Left lung (tissue), 4 donors: ENCODE measurements at regions not wholly inside any gene's neighbourhood (a gene's known extent, or its start where the extent isn't known, plus 50 kb on each side); places are given as distances from the start of the nearest gene placed in this dataset.

Experiments
- ATAC-seq: fragments of 200-7000 bp; cut with Tn5 transposase; one replicate; pipeline ENCODE4 v1.9.1; 2020; ENCODE audit warnings: moderate library complexity
- DNase-seq, 4 donors: peaks; one replicate each; pipeline ENCODE4 v3.0.0-alpha.2; 2013 to 2020
- H3K27ac ChIP-seq, 2 donors: fragments of 200-600 bp; sonication (generic) in 1 of 2; one replicate each; pipeline versions ENCODE4 v1.5.0 to v1.8.0; 2020 to 2021
- H3K27me3 ChIP-seq, 2 donors: fragments of 200-600 bp; sonication (generic) in 1 of 2; one replicate each; pipeline versions ENCODE4 v1.5.0 to v1.8.0; 2020 to 2021
- H3K36me3 ChIP-seq, 2 donors: fragments of 200-600 bp; sonication (generic) in 1 of 2; one replicate each; pipeline versions ENCODE4 v1.5.0 to v1.8.0; 2020 to 2021
- H3K4me1 ChIP-seq, 2 donors: fragments of 200-600 bp; one replicate each; pipeline ENCODE4 v1.8.0; 2021
- H3K4me3 ChIP-seq, 2 donors: fragments of 200-600 bp; sonication (generic) in 1 of 2; one replicate each; pipeline versions ENCODE4 v1.5.0 to v1.8.0; 2020 to 2021; ENCODE audit warnings: mild to moderate bottlenecking in 1 of 2
- H3K9me3 ChIP-seq, 2 donors: fragments of 200-600 bp; sonication (generic) in 1 of 2; one replicate each; pipeline versions ENCODE4 v1.5.0 to v1.8.0; 2020 to 2021
- intact Hi-C, 2 donors: fragments of 100-400 bp; cut with DNase I; formaldehyde crosslinking; loops; one replicate each; pipeline versions ENCODE4 v1.11.2 to v1.14.2; 2022
- TF ChIP-seq, protein P1 (sequence below), 2 donors: fragments of 200-600 bp; sonication (generic) in 1 of 2; IDR thresholded peaks; one replicate each; pipeline versions ENCODE4 v1.5.0 to v1.8.0; 2021; ENCODE audit warnings: antibody characterized with exemption in 2 of 2
- donor health status: DM: no; HTN: yes; CAD: no.
- donor health status: DM: no; HTN: no; CAD: no.

- intact Hi-C loops, result loop anchor here in 1 of 2 donors (5.0 kb wide), 1 partner anchor 50 kb away; no protein-coding TSS in a partner anchor
- peaks cover 4 to 41% of the 10 kb centered on the region in 2 donors for H3K4me1 ChIP-seq
- H3K27ac ChIP-seq, result peak overlapping the region; percentile 34 to 50
- DNase-seq, result peak in 2 of 4 donors; percentile 46 to 76
- H3K27me3 ChIP-seq, result no peaks in the 10 kb centered on the region
- TF ChIP-seq, protein P1, sequence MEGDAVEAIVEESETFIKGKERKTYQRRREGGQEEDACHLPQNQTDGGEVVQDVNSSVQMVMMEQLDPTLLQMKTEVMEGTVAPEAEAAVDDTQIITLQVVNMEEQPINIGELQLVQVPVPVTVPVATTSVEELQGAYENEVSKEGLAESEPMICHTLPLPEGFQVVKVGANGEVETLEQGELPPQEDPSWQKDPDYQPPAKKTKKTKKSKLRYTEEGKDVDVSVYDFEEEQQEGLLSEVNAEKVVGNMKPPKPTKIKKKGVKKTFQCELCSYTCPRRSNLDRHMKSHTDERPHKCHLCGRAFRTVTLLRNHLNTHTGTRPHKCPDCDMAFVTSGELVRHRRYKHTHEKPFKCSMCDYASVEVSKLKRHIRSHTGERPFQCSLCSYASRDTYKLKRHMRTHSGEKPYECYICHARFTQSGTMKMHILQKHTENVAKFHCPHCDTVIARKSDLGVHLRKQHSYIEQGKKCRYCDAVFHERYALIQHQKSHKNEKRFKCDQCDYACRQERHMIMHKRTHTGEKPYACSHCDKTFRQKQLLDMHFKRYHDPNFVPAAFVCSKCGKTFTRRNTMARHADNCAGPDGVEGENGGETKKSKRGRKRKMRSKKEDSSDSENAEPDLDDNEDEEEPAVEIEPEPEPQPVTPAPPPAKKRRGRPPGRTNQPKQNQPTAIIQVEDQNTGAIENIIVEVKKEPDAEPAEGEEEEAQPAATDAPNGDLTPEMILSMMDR (IDR thresholded peaks at IDR 0.05), result no peak
- ATAC-seq, result peak; percentile 42
- H3K4me3 ChIP-seq, result no peak overlapping the region
- no peaks in the 10 kb centered on the region for H3K36me3 ChIP-seq
- H3K9me3 ChIP-seq, result no peaks in the 10 kb centered on the region
These were observed 76.4 kb upstream of the SMIM36 start for GRCh38 chr17:55587608-55588139.

DNA sequence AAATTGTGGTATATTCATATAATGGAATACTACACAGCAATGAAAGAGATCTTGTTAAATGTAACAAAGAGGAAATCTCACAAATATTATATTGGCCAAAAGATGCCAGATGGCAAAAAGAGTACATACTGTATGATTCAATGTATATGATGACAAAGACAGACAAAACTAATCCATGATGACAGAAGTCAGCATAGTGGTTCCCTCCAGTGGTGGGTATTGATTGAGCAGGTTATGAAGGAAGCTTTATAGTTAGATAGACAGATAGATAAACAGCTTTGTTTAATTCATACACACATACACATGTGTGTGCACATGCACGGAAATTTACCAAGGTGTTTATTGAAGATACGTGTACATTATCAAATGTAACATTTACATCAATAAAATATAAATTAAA is 74.4 kb upstream of the SMIM36 start:
- no peak for ATAC-seq
- no peak for DNase-seq
- TF ChIP-seq, protein P1 (IDR thresholded peaks at IDR 0.05), result no peak
- Histone ChIP-seq H3K27me3 (no peaks in the 10 kb centered on the region), H3K27ac (no peak overlapping the region), H3K36me3 (no peaks in the 10 kb centered on the region), H3K4me3 (no peak overlapping the region), H3K4me1 (peaks cover 4 to 45% of the 10 kb centered on the region in 2 donors), H3K9me3 (no peaks in the 10 kb centered on the region)
- intact Hi-C loops, result loop anchor here in 1 of 2 donors (5.0 kb wide), 1 partner anchor 48 kb away; no protein-coding TSS in a partner anchor

DNA sequence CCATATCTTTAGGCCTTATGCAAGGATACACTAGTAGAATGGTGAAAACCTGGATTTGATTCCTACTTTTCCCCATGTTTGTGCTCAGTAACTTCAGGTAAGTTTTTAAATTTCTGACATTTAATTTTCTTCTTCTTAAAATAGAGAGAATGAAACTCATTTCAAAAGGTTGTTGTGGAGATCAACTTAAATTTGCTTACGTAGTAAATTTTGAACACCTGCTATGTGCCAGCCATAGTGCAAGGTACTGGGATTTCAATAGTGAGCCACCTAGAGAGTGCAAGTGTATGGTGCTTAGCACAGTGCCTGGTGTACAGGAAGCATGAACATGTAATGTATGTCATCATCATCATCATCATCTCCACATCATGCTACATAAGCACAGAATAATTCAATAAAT is 73.6 kb upstream of the SMIM36 start:
- intact Hi-C loops, result loop anchor here in 1 of 2 donors (5.0 kb wide), 1 partner anchor 48 kb away; no protein-coding TSS in a partner anchor

GRCh38 chr17:55584055-55584685 is 72.9 kb upstream of the SMIM36 start:
- intact Hi-C loops, result no loop called here
- Histone ChIP-seq H3K9me3 (no peaks in the 10 kb centered on the region), H3K4me3 (no peak overlapping the region), H3K4me1 (peaks cover 4 to 45% of the 10 kb centered on the region in 2 donors), H3K36me3 (no peaks in the 10 kb centered on the region), H3K27me3 (no peaks in the 10 kb centered on the region), H3K27ac (peak overlapping the region in 1 of 2 donors; percentile 1)
- DNase-seq (no peak), ATAC-seq (peak; percentile 79)
- TF ChIP-seq, protein P1 (IDR thresholded peaks at IDR 0.05), result no peak

More for the DNA sequence above, 73.6 kb upstream of the SMIM36 start:
- no peaks in the 10 kb centered on the region for H3K9me3 ChIP-seq
- H3K27ac ChIP-seq, result peak overlapping the region in 1 of 2 donors; percentile 1
- H3K4me1 ChIP-seq, result peaks cover 4 to 45% of the 10 kb centered on the region in 2 donors
- DNase-seq (no peak), ATAC-seq (no peak)
- H3K27me3 ChIP-seq, result no peaks in the 10 kb centered on the region
- H3K36me3 ChIP-seq, result no peaks in the 10 kb centered on the region
- TF ChIP-seq, protein P1 (IDR thresholded peaks at IDR 0.05), result no peak
- no peak overlapping the region for H3K4me3 ChIP-seq

- TF ChIP-seq, protein P1 (IDR thresholded peaks at IDR 0.05), result no peak
- intact Hi-C loops, result no loop called here
- Histone ChIP-seq H3K27me3 (no peaks in the 10 kb centered on the region), H3K4me1 (peaks cover 4 to 33% of the 10 kb centered on the region in 2 donors), H3K36me3 (no peaks in the 10 kb centered on the region), H3K9me3 (no peaks in the 10 kb centered on the region), H3K4me3 (no peak overlapping the region), H3K27ac (no peak overlapping the region)
- ATAC-seq (no peak), DNase-seq (no peak)
These were observed 71.6 kb upstream of the SMIM36 start for GRCh38 chr17:55582897-55583296.
